ENCODE measurements at regions not wholly inside any gene's neighbourhood (a gene's known extent, or its start where the extent isn't known, plus 50 kb on each side); places are given as distances from the start of the nearest gene placed in this dataset.

DNA sequence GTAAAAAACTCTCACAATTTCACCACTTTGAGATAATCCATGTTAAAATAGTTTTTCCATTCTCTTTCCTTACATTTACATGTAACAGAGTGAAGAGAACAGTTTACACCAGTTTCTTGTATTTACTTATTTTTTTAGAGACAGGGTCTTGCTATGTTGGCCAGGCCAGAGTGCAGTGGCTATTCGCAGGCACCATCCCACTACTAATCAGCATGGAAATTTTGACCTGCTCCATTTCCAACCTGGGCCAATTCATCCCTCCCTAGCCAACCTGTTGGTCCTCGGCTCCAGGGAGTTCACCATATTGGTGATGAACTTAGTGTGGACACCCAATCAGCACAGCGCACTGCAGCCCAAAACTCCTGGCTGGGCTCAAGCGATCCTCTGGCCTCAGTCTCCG is 74.1 kb downstream of the LYZL2 start:
- WGBS, 2 donors (ENCODE audit: low coverage in 1 of 2), result 100% methylated on average over 1 of the region's 5 CpGs
- H3K27ac ChIP-seq, result peak overlapping the region in 1 of 4 donors; percentile 66

DNA sequence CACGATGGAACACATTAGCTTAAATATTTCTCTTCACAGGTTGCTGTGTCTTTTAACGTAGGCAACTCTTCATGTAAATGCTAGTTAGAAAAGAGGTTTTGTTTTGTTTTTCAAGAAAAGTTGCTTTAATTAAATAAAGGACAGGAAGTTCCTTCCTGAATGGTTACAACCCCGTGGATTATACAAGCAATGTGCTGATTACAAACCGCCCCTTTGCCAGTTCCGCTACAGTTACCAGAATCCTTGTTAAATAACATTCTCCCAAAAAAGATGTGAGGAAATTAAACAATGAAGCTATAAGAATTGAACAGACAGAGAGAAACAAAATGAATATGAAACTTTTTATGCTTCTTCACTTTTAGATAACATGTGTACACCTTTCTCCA is 75.1 kb downstream of the LYZL2 start:
- no peaks in the 10 kb centered on the region for H3K27me3 ChIP-seq
- H3K27ac ChIP-seq, result peak overlapping the region; percentile 34 to 77 (median 66)
- H3K9me3 ChIP-seq, result peaks cover 0 to 5% (median 0%) of the 10 kb centered on the region in 3 donors
- peaks cover 0 to 10% (median 3%) of the 10 kb centered on the region in 3 donors for H3K4me1 ChIP-seq
- WGBS, 2 donors (ENCODE audit: low coverage in 1 of 2), result 58 to 61% methylated on average over 5 of the region's 5 CpGs
- no peaks in the 10 kb centered on the region for H3K36me3 ChIP-seq
- no peak for ATAC-seq
- TF ChIP-seq EP300 (IDR thresholded peaks at IDR 0.05), result no peak
- TF ChIP-seq POLR2AphosphoS5 (IDR thresholded peaks at IDR 0.05), result no peak
- no peak for TF ChIP-seq POLR2A (IDR thresholded peaks at IDR 0.05)
- TF ChIP-seq, protein P1, sequence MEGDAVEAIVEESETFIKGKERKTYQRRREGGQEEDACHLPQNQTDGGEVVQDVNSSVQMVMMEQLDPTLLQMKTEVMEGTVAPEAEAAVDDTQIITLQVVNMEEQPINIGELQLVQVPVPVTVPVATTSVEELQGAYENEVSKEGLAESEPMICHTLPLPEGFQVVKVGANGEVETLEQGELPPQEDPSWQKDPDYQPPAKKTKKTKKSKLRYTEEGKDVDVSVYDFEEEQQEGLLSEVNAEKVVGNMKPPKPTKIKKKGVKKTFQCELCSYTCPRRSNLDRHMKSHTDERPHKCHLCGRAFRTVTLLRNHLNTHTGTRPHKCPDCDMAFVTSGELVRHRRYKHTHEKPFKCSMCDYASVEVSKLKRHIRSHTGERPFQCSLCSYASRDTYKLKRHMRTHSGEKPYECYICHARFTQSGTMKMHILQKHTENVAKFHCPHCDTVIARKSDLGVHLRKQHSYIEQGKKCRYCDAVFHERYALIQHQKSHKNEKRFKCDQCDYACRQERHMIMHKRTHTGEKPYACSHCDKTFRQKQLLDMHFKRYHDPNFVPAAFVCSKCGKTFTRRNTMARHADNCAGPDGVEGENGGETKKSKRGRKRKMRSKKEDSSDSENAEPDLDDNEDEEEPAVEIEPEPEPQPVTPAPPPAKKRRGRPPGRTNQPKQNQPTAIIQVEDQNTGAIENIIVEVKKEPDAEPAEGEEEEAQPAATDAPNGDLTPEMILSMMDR (IDR thresholded peaks at IDR 0.05), result no peak
- H3K4me3 ChIP-seq, result peak overlapping the region in 1 of 2 donors; percentile 26

More for the DNA sequence above, 74.1 kb downstream of the LYZL2 start:
- Histone ChIP-seq H3K36me3 (no peaks in the 10 kb centered on the region), H3K9me3 (peaks cover 0 to 6% (median 0%) of the 10 kb centered on the region in 3 donors), H3K4me3 (no peak overlapping the region), H3K27me3 (no peaks in the 10 kb centered on the region), H3K4me1 (peaks cover 0 to 10% (median 3%) of the 10 kb centered on the region in 3 donors)
- ATAC-seq, result no peak
- TF ChIP-seq, protein P1 (IDR thresholded peaks at IDR 0.05), result no peak
- no peak for TF ChIP-seq POLR2A (IDR thresholded peaks at IDR 0.05)
- no peak for TF ChIP-seq POLR2AphosphoS5 (IDR thresholded peaks at IDR 0.05)
- TF ChIP-seq EP300 (IDR thresholded peaks at IDR 0.05), result no peak

DNA sequence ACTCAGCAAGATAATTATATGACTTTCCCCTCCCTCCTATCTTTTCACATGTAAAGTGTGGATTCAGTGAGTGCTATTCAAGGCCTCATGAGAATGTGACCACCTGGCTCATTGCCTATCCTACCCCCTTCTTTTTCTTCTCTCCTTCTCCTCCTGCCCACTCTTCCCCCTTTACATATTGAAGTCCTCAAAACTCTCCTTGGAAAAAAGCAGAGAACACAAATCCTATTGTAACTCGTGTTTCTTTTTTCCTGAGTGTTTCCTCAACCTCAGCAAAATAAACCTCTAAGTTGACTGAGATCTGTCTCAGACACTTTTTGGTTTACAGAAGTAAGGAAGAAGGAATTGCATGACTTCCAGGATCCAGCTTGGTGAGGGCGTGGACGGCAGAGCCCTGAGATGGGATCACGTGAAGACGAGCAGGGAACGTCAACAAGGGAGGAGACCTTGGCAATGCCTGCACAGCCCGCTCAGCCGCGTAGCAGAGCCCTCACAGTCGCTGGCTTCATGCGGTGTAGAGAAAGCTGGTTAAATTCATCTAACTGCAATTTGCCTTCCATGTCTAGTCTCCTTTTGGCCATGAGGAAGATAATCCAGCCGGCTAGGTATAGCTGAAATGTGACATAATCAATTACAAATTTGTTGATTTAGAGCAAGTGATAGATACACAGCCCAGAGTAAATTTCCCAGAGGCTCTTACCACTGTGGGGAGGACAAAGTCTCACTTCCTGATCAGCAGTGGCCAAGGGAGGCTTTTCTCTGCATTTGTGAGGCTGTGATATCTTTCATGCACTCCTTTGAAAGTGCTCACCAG is 75.7 kb downstream of the LYZL2 start:
- peak; percentile 93 for ATAC-seq

DNA sequence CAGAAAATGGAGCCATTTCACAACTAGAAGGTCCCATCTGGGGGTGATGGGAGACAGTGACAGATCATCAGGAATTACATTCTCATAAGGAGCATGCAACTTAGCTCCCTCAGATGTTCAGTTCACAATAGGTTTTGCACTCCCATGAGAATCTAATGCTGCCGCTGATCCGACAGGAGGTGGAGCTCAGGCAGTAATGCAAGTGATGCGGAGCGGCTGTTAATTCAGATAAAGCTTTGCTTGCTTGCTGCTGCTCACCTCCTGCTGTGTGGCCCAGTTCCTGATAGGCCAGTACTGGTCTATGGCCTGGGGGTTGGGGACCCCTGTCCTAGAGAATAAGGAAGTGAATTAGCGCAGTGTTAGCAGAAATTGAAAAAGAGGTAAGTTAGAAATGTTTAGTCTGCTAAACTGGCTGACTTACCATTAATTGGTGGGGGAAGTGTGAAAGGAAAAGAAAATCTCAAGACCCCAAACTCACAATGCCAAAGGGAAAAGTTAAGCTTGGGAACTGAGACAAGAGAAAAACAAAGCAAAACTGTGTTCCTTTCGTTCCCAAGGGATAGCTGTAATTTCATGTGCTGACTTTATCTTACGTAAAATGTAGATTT is 76.4 kb downstream of the LYZL2 start:
- H3K36me3 ChIP-seq, result no peaks in the 10 kb centered on the region
- H3K27me3 ChIP-seq, result no peaks in the 10 kb centered on the region
- WGBS, 2 donors (ENCODE audit: low coverage in 1 of 2), result 50 to 51% methylated on average over 2 to 5 of the region's 7 CpGs
- no peak for ATAC-seq
- TF ChIP-seq EP300 (IDR thresholded peaks at IDR 0.05) (no peak), POLR2A (IDR thresholded peaks at IDR 0.05) (no peak), POLR2AphosphoS5 (IDR thresholded peaks at IDR 0.05) (no peak)
- TF ChIP-seq, protein P1 (IDR thresholded peaks at IDR 0.05), result no peak
- no peaks in the 10 kb centered on the region for H3K9me3 ChIP-seq
- no peak overlapping the region for H3K4me3 ChIP-seq
- peaks cover 0 to 10% (median 3%) of the 10 kb centered on the region in 3 donors for H3K4me1 ChIP-seq
- H3K27ac ChIP-seq, result peak overlapping the region in 3 of 4 donors; percentile 65 to 77 (median 68)

More for the DNA sequence above, 75.7 kb downstream of the LYZL2 start:
- WGBS, 2 donors (ENCODE audit: low coverage in 1 of 2), result 0 to 50% methylated on average over 6 to 9 of the region's 12 CpGs
- no peaks in the 10 kb centered on the region for H3K36me3 ChIP-seq
- peak overlapping the region; percentile 34 to 77 (median 66) for H3K27ac ChIP-seq
- H3K4me3 ChIP-seq, result peak overlapping the region in 1 of 2 donors; percentile 26
- H3K9me3 ChIP-seq, result no peaks in the 10 kb centered on the region
- TF ChIP-seq POLR2AphosphoS5 (IDR thresholded peaks at IDR 0.05), result peak; percentile 17
- peak in 1 of 2 donors; percentile 11 for TF ChIP-seq POLR2A (IDR thresholded peaks at IDR 0.05)
- no peak for TF ChIP-seq EP300 (IDR thresholded peaks at IDR 0.05)
- TF ChIP-seq, protein P1 (IDR thresholded peaks at IDR 0.05), result no peak
- H3K4me1 ChIP-seq, result peaks cover 0 to 10% (median 3%) of the 10 kb centered on the region in 3 donors
- H3K27me3 ChIP-seq, result no peaks in the 10 kb centered on the region
